ENCODE measurements at regions not wholly inside any gene's neighbourhood (a gene's known extent, or its start where the extent isn't known, plus 50 kb on each side); places are given as distances from the start of the nearest gene placed in this dataset.

GRCh38 chr5:84606784-84607183 is 222.1 kb upstream of the EDIL3 start:
- Mint-ChIP-seq H3K27ac (no peak overlapping the region; a peak in 1 of 7 replicates), H3K36me3 (ENCODE audit: insufficient read depth in 1 of 3, low read depth in 3 of 3) (peaks cover 0 to 2% (median 0%) of the 10 kb centered on the region in 3 experiments; a peak in 2 of 7 replicates), H3K27me3 (ENCODE audit: low read depth) (no peaks in the 10 kb centered on the region), H3K9me3 (no peaks in the 10 kb centered on the region), H3K4me1 (peaks cover 23 to 33% of the 10 kb centered on the region in 2 experiments), H3K4me3 (no peak overlapping the region)
- WGBS (ENCODE audit: extremely low coverage, insufficient read length, low lambda C conversion rate): no CpG with 5 or more reads among the region's 5 CpGs
- Histone ChIP-seq H3K14ac (ENCODE audit: insufficient read depth, low read length) (no peak overlapping the region), H2AFZ (ENCODE audit: low read length) (no peak overlapping the region), H2BK5ac (ENCODE audit: insufficient read length, low read length) (no peak overlapping the region), H3K27ac (ENCODE audit: insufficient read length, low read depth, low read length) (no peak overlapping the region), H3K23me2 (ENCODE audit: insufficient read length, low read depth, low read length, poor library complexity, severe bottlenecking) (no peaks in the 10 kb centered on the region), H4K20me1 (ENCODE audit: control insufficient read depth, insufficient read depth, insufficient read length) (no peaks in the 10 kb centered on the region), H2BK12ac (ENCODE audit: insufficient read length, low read depth, low read length) (no peak overlapping the region), H3T11ph (ENCODE audit: low read length) (no peak overlapping the region), H3K18ac (ENCODE audit: insufficient read length, low read depth, low read length) (no peak overlapping the region), H2BK120ac (ENCODE audit: low read depth, low read length, poor library complexity, severe bottlenecking) (no peak overlapping the region), H3K56ac (ENCODE audit: insufficient read length, low read depth, low read length) (no peak overlapping the region), H2AK5ac (ENCODE audit: insufficient read length, low read length) (no peak overlapping the region), H2BK20ac (ENCODE audit: low read depth, low read length, poor library complexity, severe bottlenecking) (no peak overlapping the region), H4K5ac (ENCODE audit: insufficient read length, low read depth, low read length) (no peak overlapping the region), H3K4me1 (ENCODE audit: insufficient read depth, low read length) (peaks cover 4% of the 10 kb centered on the region; the same call in 1 of the 2 replicates), H4K8ac (replicated peaks; ENCODE audit: insufficient read length, low read depth, low read length) (no peak overlapping the region), H2BK15ac (ENCODE audit: low read depth, low read length) (no peak overlapping the region), H3K79me2 (ENCODE audit: insufficient read depth, low read length) (no peaks in the 10 kb centered on the region), H3K4ac (ENCODE audit: low read depth, low read length) (no peak overlapping the region), H3K9me3 (ENCODE audit: control insufficient read depth, low read depth, low read length) (no peaks in the 10 kb centered on the region), H3K27me3 (ENCODE audit: insufficient read depth, low read length) (no peaks in the 10 kb centered on the region), H4K91ac (ENCODE audit: insufficient read length, low read depth, low read length) (no peak overlapping the region), H3K23ac (ENCODE audit: insufficient read length, low read depth, low read length) (no peak overlapping the region), H3K4me2 (ENCODE audit: insufficient read depth, insufficient read length, low read length) (no peak overlapping the region), H3K9ac (ENCODE audit: extremely low read depth, insufficient read length, low read length) (no peak overlapping the region), H3K79me1 (ENCODE audit: insufficient read depth, low read depth, low read length, poor library complexity, severe bottlenecking) (no peaks in the 10 kb centered on the region)
- DNase-seq: no peak
- TF ChIP-seq CTCF (conservative IDR thresholded peaks at IDR 0.05): no peak
